ENCODE measurements at regions not wholly inside any gene's neighbourhood (a gene's known extent, or its start where the extent isn't known, plus 50 kb on each side); places are given as distances from the start of the nearest gene placed in this dataset.

DNA sequence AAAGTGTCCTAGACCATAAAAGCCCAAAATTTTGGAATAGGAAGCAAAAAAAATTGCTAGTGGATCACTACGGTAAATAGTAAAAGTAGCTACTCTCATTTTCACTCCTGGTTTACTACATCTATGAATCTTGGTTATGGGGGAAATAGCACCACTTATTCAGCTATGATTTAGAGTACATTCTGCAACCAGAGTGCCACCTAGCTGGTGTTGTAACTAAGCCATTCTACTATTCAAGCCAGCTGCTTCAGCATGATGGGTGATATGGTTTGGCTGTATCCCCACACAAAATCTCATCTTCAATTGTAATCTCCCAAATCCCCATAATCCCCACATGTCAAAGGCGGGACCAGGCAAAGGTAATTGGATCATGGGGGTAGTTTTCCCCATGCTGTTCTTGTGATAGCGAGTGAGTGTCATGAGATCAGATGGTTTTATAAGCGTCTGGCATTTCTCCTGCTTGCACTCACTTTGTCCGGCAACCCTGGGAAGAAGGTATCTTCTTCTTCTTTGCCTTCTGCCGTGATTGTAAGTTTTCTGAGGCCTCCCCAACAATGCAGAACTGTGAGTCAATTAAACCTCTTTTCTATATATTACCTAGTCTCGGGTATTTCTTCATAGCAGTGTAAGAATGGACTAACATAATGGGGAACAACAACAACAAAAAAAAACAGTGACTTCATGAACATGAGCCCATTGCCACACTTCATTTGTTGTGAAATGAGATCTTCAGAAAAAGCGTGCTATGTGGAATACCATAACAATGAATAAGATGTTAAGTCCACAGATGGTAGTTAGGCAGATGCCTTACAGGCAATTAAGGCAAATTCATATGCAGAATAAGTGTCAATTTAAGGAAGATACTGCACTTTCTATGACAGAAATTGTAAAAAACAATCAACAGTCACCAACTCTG is 280.1 kb downstream of the PABPC4L start:
- ATAC-seq (no peak), DNase-seq (no peak)
- intact Hi-C loops (cut with DNase I), result no loop called here

DNA sequence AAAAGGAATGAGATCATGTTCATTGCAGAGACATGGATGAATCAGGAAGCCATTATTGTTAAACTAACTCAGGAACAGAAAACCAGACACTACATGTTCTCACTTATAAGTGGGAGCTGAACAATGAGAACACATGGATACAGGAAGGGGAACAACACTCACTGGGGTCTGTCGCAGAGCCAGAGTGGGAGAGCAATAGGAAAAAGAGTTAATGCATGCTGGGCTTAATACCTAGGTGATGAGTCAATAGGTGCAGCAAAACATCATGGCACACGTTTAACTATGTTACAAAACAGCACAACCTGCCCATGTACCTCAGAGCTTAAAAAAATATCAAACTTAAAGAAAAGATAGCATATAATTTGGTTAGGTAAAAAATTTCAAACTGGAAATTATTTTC is 281.4 kb downstream of the PABPC4L start:
- intact Hi-C loops (cut with DNase I), result no loop called here
- DNase-seq, result no peak
- no peak for ATAC-seq

DNA sequence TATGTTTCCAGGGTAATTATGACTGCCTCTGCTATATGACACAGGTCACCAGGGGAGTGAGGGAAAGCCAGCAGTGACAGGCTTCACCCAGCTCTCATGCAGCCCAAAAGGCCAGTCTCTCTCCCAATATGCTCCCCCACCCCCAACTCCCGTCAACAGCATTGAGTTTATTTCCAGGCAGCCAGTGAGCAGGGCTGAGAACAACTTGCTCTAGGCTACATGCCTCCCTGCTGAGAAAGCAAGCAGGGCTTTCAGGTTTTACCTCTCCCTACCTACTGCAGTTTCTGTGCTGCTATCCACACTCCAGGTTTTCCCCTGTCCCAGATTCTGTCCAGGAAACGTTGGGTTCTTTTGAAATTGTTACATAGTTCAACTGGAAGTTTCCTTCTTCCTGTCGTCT is 291.4 kb downstream of the PABPC4L start:
- intact Hi-C loops (cut with DNase I), result no loop called here
- DNase-seq (no peak), ATAC-seq (no peak)

DNA sequence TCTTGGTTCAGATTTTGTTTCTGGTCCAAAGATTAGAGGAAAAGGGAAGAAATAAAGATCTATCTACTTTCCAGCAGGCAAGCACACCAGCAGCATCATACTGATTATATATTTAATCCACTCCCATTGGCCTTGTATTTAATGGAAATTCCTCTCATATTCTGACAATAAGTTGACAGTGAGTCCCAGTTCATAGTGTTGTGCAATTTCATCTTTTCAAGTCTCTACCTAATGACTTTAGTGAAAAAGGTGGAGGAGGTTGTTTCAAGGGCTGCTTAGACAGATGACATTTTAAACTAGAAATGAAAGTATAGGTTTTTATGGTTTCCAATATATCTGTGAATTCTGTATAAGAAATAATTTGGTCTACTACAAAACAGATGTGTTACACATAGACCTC is 298.6 kb downstream of the PABPC4L start:
- ATAC-seq (no peak), DNase-seq (no peak)
- intact Hi-C loops (cut with DNase I), result no loop called here

DNA sequence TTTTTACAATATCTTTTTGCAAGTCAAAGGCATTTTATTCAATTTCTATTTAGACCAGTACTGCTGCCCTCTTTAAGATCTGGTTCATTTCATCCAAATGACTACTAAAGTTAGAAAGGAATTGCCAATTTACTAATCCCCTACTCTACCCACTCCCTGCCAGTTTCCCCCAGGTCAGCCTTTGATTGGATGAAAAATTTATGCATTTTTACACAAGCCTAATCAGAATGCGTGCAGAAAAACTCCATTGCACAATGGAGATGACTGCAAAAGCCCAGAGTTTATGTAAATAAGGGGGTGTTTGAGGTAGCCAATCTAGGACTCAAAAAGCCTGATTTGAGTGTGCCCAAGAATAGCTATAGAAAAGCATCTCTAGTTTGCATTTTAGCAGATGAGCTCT is 310.6 kb downstream of the PABPC4L start:
- ATAC-seq (no peak), DNase-seq (no peak)
- intact Hi-C loops (cut with DNase I), result no loop called here

DNA sequence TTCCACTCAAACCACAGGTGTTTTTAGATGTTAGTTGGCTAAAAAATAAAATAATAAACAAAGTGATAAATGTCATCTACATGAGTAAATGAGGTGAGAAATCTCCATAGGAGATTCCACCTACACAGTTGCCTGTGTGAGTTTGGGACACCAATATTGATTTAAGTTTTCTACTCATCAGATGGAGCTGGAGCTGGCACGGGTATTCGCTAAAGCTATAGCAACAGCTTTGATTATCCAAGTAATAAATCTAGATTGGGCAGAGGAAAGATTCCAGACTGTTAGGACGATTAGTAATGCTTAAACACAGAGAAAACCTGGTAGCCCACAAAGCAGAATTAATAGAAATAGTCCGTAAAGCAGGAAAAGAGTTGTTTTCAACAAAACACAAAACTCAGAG is 313.9 kb downstream of the PABPC4L start:
- DNase-seq (no peak), ATAC-seq (no peak)
- intact Hi-C loops (cut with DNase I), result no loop called here

DNA sequence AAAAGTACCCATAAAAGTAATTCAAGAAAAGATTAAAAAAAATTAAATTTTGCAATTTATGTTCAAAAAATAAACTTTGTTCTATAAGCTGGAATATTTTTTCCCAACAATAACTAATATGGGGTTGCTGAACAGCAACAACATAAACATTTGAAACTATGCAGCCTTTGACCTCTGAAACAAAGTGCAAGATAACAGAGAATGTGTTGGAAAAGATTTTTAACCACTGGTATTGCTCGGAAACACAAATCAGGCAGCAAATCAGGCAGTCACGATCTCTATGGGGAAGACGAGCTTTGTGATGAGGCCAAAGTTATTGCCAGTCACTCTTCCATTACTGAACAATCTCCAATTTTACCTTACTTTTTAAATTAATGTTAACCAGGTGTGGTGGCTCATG is 332.1 kb downstream of the PABPC4L start:
- ATAC-seq (no peak), DNase-seq (no peak)
- intact Hi-C loops (cut with DNase I), result no loop called here

DNA sequence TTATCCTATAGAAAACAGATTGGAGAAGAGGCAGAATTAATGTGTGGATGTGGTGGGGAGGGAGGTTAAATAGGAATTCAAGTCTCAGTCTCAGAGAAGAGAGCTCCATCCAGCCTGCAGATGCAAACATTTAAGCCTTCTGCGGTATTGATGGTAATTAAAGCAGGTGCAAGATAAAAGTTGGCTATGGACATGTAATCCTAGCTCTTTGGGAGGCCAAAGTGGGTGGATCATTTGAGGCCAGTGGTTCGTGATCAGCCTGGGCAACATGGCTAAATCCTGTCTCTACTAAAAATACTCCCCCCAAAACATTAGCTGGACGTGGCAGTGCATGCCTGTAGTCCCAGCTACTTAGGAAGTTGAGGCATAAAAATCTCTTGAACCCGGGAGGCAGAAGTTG is 332.7 kb downstream of the PABPC4L start:
- DNase-seq, result no peak
- no peak for ATAC-seq
- intact Hi-C loops (cut with DNase I), result no loop called here

DNA sequence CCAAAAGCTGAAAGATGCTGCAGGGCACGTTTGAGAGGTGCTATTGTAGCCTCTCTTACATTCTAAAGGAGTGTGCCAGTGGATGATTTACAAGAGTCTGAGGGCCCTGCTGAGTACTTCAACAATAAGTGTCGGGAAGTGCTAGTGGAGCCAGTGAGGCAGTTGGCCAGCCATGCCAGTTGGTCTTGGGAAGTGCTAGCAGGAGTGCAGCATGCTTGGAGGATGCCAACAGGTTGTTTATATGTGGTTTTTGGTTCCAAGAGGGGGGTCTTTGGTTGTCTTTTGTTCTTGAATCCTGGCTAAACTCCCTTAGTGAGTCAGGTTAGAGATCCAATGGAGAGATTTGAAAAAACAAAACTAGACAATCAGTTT is 335.3 kb downstream of the PABPC4L start:
- no peak for ATAC-seq
- DNase-seq, result no peak
- intact Hi-C loops (cut with DNase I), result no loop called here

DNA sequence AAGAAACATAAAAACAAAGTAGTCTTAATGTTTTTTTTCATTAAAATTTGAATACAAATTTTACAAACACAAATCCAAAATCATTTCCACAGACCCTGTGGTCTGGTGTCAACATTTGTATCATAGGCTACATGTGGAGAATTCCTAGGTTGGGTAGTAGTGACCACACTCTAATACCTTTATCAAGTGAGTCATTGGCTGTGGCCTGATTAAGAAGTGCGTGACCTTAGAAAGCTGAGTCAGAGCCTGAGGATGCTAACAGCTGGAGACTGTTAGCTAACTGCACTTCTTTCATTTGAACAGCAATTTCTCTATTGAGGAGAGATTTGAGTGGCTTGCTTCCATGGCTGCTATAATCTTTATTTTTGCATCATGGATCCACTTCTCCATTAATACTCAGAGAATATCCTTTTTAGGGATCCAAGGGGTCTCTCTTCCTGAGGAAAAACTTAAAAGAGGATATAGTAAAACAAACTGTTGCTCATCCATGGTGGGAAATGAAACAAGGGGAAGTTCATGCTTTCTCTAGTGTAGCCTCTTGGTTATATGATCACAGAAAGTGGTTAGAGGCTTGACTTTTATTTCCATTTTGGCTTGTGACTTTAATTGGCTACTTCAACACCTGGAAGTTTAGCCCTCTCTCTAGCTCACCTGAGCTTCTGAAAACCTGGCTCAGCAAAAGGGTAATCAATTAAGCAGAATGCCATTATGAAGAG is 335.8 kb downstream of the PABPC4L start:
- intact Hi-C loops (cut with DNase I), result no loop called here
- DNase-seq, result no peak
- ATAC-seq, result peak in 1 of 2 donors; percentile 99

DNA sequence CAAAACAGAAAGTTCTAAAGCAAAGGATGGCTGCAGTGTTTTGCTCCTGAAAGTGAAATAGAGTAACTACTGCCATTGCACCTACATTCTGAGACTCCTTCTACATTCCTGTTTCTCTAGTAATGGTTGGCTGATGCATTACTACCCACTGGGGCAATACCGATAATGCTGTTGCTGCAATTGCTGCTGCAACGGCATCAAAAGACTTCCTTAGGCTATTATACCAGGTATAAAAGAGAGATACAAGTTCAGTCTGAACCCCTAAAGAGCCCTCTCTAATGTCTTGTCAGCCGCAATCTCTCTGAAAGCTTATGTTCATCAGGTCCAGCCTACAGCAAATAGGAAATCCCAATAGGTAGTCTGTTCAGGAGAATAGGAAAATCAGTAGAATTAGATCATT is 338.4 kb downstream of the PABPC4L start:
- ATAC-seq, result no peak
- intact Hi-C loops (cut with DNase I), result no loop called here
- DNase-seq, result no peak

DNA sequence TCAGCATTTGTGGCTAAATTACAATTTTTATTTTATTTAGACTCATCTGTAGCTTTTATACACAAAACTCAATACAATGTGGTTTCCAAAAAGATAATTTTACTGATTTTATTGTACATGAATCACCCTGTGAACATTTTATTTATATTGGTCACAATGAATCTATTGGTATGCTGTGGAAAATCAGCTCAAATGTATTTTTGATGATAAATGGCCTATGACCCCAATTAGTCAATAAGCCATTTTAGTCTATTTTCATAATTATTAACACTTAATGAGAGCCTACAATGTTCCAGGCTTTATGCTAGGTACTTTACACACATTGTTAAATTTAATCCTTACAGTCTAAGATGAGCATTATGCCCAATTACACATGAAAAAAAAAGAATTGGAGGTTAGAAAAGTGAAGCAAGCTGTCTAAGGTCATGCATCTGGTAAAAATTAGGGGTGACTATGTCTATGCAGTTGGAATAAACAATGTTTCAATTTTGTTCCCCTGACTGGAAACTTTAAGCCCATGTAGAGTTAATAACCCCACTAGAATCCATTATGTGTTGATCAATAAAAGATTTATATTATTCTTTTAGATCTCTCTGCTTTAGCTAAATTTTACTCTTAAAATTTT is 344.7 kb downstream of the PABPC4L start:
- intact Hi-C loops (cut with DNase I), result no loop called here
- no peak for DNase-seq
- no peak for ATAC-seq

DNA sequence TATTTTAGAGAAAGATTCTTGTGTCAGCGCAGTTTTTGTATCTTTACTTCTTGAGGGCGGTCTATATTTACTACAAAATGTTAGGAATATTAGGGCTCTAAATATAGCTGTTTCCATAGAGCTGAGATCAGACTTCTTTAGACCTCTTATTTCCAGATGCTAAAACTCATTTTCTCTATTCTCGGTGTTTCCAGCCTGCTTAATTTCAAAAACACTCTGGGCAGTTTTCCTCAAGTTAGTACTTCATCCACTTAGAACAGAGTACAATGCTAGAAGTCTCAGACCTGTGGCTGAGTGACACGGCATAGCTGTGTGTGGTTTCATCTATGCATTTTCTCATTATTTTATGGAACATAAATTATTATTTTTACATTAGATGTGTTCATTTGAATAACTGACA is 346.6 kb downstream of the PABPC4L start:
- ATAC-seq, result no peak
- intact Hi-C loops (cut with DNase I), result no loop called here
- no peak for DNase-seq

DNA sequence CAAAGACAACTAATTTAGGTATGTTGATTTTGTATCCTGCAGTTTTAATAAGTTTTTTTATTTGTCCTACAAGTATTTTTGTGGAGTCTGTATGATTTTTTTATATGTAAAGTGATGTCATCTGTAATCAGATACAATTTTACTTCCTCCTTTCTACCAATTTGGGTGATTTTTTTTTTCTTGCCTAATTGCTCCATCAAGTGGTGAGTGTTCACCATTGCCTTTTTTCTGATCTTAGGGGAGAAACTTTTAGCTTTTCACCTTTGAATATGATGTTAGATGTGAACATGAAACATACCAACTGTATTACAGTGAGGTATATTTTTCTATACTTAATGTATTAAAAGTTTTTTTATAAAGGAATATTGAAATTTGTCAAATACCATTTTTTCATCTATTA is 362.3 kb downstream of the PABPC4L start:
- DNase-seq (no peak), ATAC-seq (no peak)
- intact Hi-C loops (cut with DNase I), result no loop called here

DNA sequence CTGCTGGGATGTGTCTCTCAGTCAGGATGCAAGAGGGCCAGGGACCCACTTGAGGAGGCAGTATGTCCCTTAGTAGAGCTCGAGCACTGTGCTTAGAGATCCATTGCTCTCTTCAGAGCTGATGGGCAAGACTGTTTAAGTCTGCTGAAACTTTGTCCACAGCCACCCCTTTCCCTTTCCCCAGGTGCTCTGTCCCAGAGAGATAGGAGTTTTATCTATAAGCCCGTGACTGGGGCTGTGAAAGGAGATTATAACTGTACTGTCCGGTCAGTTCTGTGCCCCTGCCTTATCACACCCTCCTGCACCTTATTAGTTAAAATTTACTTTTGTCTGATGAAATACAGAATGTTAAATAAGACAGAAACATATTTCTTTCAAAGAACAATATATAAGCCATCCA is 378.4 kb downstream of the PABPC4L start:
- ATAC-seq, result no peak
- intact Hi-C loops (cut with DNase I), result no loop called here
- DNase-seq, result no peak

DNA sequence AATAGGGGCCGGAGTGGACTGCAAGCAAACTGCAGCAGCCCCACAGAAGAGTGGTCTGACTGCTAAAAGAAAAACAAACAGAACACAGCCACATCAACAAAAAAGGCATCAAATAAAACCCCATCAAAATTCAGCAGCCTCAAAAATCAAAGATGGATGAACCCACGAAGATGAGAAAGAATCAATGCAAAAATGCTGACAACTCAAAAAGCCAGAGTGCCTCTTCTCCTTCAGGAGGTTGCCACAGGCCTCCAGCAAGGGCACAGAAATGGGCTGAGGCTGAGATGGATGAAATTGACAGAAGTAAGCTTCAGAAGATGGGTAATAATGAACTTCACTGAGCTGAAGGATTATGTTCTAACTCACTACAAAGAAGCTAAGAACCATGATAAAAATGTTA is 388.6 kb downstream of the PABPC4L start:
- intact Hi-C loops (cut with DNase I), result no loop called here
- DNase-seq (no peak), ATAC-seq (no peak)

DNA sequence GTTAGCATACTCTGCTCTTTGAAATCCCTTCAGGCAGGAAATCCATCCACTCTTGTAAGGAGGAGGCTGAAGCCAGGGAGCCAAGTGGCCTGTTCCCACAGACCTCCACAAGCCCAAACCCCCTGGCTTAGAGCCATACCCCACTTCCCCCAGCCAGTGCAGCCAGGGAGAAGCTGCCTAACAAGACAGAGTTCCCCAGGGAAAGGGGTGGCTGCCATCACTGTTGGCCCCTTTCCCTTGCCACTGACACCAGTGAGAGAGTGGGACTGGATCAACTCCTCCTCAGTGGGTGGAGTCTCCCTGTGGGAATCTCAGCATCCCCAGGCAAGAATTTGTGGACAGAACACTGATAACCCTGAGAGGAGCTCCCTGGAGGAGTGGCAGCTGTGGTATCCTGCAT is 389.4 kb downstream of the PABPC4L start:
- intact Hi-C loops (cut with DNase I), result no loop called here
- no peak for DNase-seq
- ATAC-seq, result no peak

DNA sequence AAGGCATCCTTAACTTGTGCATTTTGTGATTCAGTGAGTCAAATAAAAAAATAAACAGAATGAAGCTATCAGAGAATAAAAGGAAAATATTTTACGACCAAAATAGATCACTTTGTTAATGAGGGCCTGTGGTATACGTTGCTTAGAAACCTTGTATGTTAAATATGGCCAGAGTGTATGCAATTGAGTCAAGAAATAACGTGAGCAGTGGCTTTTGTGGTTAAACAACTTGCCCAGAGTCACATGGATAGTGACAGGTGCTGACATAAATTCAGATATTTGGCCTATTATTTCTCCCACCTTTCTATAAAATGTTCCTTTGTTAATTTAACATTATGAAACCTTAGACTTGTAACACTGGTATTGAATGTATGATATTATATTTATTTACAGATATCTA is 393.4 kb downstream of the PABPC4L start:
- intact Hi-C loops (cut with DNase I), result no loop called here
- ATAC-seq, result no peak
- no peak for DNase-seq

DNA sequence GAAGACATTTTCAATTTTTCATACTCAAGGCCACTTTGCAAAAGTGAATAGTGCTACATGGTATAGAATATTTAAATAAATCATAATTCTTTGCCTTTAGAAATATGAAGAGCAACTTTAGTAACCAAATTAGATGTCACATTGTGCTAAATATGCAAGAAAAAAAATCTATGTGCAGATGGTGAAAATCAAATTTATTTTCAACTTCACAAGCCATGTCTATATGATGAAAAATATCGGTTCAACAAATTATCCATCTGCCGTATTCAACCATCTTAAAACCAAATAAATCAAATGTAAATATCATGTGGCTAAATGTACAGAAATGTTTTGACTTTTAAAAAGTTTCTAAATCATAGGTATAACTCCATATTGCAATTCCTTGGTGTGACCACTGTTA is 398.2 kb downstream of the PABPC4L start:
- intact Hi-C loops (cut with DNase I), result no loop called here
- ATAC-seq (no peak), DNase-seq (no peak)

DNA sequence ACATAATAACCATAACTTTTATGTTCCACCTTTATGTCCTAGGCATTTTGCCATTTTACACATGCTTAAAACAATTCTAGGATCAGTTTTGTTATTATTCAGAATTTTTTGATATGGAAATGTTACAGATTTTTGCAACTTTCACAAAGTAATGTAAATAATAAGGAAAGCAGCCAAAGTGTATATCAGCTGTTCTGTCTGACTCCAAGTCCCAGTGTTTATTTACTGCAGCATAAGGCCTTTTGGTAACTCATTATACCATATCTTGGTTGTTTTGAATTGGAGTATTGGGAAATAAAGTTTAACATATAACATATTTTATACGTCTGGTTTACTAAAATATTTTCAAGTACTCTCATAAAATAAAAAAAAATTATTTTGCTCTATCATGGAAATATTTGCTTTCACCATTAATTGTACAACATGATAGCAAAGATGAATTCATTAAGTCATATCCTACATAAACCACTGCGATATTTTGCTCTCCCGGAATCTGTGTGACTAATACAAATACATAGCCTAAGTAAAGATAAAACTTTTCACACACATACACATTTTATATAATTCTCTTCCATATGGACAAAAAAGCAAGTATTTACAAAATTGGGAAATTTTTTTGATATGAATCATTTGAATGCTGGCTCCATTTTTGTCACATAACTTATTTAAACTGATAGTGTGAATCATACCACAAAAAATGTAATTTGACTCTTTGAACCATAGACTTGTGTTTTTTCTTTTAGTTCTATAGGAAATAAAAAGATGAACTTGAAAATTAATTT is 399.0 kb downstream of the PABPC4L start:
- DNase-seq (no peak), ATAC-seq (no peak)
- intact Hi-C loops (cut with DNase I), result no loop called here
